Peyer's patch (tissue), 4 donors: ENCODE measurements at regions not wholly inside any gene's neighbourhood (a gene's known extent, or its start where the extent isn't known, plus 50 kb on each side); places are given as distances from the start of the nearest gene placed in this dataset.
A peak's percentile ranks its signal among the peaks of the same experiment; 100 is the strongest.
"Not testable (repeated sequence)": the region's sequence is repeated elsewhere in the genome, so short reads cannot be mapped to it uniquely, and the experiment has no call there.

Experiments
- DNase-seq, 3 donors: peaks; one replicate each; pipeline ENCODE4 v3.0.0-alpha.2; 2017 to 2019
- H3K27ac ChIP-seq, 4 donors: fragments of 200-600 bp; sonication (generic); one replicate each; pipeline ENCODE4 v1.5.1; 2016 to 2019
- H3K27me3 ChIP-seq, 2 donors: fragments of 200-600 bp; sonication (generic); one replicate each; pipeline ENCODE4 v1.5.1; 2019
- H3K36me3 ChIP-seq, 3 donors: fragments of 200-600 bp; sonication (generic); one replicate each; pipeline ENCODE4 v1.5.1; 2016 to 2019
- H3K4me1 ChIP-seq, 4 donors: fragments of 200-600 bp; sonication (generic); one replicate each; pipeline ENCODE4 v1.5.1; 2016 to 2019
- H3K4me3 ChIP-seq, 4 donors: fragments of 200-600 bp; sonication (generic); 1 replicate in 3 of 4; 2 replicates in 1 of 4; pipeline ENCODE4 v1.5.1; 2016 to 2019; ENCODE audit warnings: mild to moderate bottlenecking in 1 of 4
- H3K9me3 ChIP-seq, 4 donors: fragments of 200-600 bp; sonication (generic); one replicate each; pipeline ENCODE4 v1.5.1; 2016 to 2019; ENCODE audit warnings: mild to moderate bottlenecking in 1 of 4
- POLR2A ChIP-seq, 2 donors: fragments of 450-650 bp; IDR thresholded peaks; one replicate each; pipeline ENCODE4 v1.5.1; 2017; ENCODE audit warnings: antibody characterized with exemption in 2 of 2, mild to moderate bottlenecking in 2 of 2, moderate library complexity in 2 of 2
- TF ChIP-seq, protein P1 (sequence below), 6 experiments: fragments of 450-650 bp in 4 of 6; fragments of 200-600 bp in 2 of 6; sonication (generic) in 1 of 6; IDR thresholded peaks; one replicate each; pipeline ENCODE4 v1.5.1; 2017 to 2019; ENCODE audit warnings: antibody characterized with exemption in 6 of 6, mild to moderate bottlenecking in 3 of 6, moderate library complexity in 1 of 6

DNA sequence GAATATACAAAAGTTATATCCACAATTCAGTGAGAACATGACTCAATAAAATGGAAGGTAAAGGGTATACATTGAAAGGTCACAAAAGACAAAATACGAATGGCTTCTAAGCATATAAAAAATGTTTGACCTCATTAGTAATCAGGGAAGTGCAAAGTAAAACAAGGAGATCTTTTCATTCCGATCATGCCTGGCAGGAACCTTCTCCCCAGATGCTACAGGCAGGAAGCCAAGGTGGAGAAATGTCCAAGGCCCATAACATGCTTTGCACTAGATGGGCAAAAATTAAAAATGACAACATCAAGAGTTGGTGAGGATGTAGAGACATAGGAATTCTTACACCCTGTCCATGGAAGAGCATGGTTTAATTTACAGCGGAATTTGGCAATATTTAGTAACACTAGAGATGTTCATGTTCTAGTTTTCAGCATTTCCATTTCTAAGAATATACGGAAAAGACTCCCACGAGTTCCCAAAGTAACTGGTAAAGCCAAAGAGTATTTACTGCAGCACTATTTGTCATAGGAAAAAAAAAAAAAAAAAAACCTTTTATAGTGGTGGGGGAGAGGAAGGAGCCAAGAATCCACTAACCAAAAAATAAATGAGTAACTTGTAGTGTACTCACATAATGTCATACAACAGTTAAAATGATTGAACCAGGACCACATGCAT, 184.5 kb upstream of the KAZN start:
- no peak for DNase-seq
- H3K27ac ChIP-seq = no peak overlapping the region
- no peaks in the 10 kb centered on the region for H3K4me1 ChIP-seq
- H3K36me3 ChIP-seq = no peaks in the 10 kb centered on the region
- no peak overlapping the region for H3K4me3 ChIP-seq
- no peaks in the 10 kb centered on the region for H3K27me3 ChIP-seq
- TF ChIP-seq, protein P1, sequence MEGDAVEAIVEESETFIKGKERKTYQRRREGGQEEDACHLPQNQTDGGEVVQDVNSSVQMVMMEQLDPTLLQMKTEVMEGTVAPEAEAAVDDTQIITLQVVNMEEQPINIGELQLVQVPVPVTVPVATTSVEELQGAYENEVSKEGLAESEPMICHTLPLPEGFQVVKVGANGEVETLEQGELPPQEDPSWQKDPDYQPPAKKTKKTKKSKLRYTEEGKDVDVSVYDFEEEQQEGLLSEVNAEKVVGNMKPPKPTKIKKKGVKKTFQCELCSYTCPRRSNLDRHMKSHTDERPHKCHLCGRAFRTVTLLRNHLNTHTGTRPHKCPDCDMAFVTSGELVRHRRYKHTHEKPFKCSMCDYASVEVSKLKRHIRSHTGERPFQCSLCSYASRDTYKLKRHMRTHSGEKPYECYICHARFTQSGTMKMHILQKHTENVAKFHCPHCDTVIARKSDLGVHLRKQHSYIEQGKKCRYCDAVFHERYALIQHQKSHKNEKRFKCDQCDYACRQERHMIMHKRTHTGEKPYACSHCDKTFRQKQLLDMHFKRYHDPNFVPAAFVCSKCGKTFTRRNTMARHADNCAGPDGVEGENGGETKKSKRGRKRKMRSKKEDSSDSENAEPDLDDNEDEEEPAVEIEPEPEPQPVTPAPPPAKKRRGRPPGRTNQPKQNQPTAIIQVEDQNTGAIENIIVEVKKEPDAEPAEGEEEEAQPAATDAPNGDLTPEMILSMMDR (IDR thresholded peaks at IDR 0.05) = no peak
- no peak for TF ChIP-seq POLR2A (IDR thresholded peaks at IDR 0.05)
- no peaks in the 10 kb centered on the region for H3K9me3 ChIP-seq

DNA sequence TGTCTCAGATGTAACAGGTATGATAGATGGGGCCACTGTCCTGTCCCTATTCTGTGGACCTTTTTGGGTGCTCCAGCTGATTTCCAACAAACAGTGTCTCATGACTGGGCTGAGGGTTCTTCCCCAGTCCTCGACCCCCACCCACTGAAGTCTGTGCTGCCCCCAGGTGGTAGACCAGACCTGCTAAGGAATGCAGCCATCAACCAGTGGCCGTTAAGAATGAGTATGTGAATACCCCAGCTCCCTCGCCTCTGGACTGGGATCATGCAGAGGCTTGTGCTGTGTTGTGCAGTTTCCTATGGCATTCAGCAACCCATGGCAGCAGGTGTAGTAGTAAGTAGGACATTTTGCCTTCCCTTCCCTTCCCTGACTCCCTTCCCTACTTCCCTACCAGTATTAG, 183.1 kb upstream of the KAZN start:
- Histone ChIP-seq H3K27me3 (no peaks in the 10 kb centered on the region), H3K27ac (no peak overlapping the region), H3K4me3 (no peak overlapping the region), H3K36me3 (no peaks in the 10 kb centered on the region), H3K9me3 (no peaks in the 10 kb centered on the region), H3K4me1 (no peaks in the 10 kb centered on the region)
- no peak for TF ChIP-seq POLR2A (IDR thresholded peaks at IDR 0.05)
- TF ChIP-seq, protein P1 (IDR thresholded peaks at IDR 0.05) = peak in 1 of 6 experiments; percentile 4
- no peak for DNase-seq

DNA sequence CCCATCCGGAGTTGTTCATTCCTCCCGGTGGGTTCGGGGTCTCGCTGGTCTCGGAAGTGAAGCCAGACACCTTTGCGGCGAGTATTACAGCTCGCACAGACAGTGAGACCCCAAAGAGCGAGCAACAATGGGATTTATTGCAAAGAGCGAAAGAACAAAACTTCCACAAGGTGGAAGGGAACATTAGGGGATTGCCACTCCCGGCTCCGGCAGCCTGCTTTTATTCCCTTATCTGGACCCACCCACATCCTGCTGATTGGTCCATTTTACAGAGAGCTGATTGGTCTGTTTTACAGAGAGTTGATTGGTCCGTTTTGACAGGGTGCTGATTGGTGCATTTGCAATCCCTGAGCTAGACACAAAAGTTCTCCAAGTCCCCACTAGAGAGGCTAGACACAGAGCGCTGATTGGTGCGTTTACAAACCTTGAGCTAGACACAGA, 178.7 kb upstream of the KAZN start:
- not testable (repeated sequence) for H3K27me3 ChIP-seq, H3K36me3 ChIP-seq, DNase-seq, H3K27ac ChIP-seq, H3K4me1 ChIP-seq, H3K4me3 ChIP-seq, H3K9me3 ChIP-seq

DNA sequence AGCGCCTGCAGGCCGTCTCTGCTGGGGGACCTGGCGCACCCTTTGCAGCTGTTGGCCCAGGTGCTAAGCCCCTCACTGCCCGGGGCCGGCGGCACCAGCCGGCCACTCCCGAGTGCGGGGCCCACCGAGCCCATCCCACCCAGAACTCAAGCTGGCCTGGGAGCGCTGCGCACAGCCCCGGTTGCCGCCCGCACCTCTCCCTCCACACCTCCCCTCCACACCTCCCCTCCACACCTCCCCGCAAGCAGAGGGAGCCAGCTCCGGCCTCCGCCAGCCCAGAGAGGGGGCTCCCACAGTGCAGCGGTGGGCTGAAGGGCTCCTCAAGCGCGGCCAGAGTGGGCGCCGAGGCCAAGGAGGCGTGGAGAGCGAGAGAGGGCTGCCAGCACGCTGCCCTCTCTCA, 177.8 kb upstream of the KAZN start:
- Histone ChIP-seq H3K27ac (no peak overlapping the region), H3K36me3 (no peaks in the 10 kb centered on the region), H3K9me3 (no peaks in the 10 kb centered on the region), H3K4me3 (no peak overlapping the region), H3K4me1 (no peaks in the 10 kb centered on the region), H3K27me3 (no peaks in the 10 kb centered on the region)
- no peak for DNase-seq
- TF ChIP-seq POLR2A (IDR thresholded peaks at IDR 0.05) = no peak
- TF ChIP-seq, protein P1 (IDR thresholded peaks at IDR 0.05) = no peak

DNA sequence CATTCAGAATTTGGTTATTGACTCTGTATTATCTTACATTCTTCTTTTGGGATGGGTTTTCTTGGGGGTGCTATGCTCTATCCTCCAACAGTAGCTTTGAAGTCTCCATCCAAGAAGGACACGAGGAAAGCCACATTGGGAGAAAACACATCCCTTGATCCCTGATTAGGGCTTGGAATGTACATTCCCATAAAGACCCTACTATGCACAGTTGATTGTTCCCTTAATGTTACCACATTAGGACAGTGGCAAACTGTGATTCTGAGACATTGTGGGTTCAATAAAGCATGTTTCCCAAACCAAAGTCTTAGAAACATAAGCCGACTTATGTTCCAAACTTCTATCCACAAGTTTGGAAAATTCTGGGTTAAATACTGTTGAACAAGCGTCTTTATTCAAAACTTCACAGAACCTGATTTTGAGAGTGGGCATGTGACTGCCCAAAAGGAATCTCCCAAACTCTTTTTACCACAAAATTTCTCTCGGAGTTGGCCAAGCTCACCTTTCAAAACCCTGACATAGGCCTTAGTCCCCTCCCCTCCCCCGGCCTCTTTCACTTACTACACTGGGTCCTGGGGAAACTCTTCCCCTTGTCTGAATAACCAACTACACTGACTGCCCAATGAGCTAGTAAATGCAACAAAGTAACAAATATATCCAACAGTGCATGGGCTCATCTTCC, 177.0 kb upstream of the KAZN start:
- Histone ChIP-seq H3K9me3 (no peaks in the 10 kb centered on the region), H3K27me3 (no peaks in the 10 kb centered on the region), H3K27ac (no peak overlapping the region), H3K4me1 (no peaks in the 10 kb centered on the region), H3K36me3 (no peaks in the 10 kb centered on the region), H3K4me3 (no peak overlapping the region)
- no peak for DNase-seq
- TF ChIP-seq, protein P1 (IDR thresholded peaks at IDR 0.05) = no peak
- TF ChIP-seq POLR2A (IDR thresholded peaks at IDR 0.05) = no peak

DNA sequence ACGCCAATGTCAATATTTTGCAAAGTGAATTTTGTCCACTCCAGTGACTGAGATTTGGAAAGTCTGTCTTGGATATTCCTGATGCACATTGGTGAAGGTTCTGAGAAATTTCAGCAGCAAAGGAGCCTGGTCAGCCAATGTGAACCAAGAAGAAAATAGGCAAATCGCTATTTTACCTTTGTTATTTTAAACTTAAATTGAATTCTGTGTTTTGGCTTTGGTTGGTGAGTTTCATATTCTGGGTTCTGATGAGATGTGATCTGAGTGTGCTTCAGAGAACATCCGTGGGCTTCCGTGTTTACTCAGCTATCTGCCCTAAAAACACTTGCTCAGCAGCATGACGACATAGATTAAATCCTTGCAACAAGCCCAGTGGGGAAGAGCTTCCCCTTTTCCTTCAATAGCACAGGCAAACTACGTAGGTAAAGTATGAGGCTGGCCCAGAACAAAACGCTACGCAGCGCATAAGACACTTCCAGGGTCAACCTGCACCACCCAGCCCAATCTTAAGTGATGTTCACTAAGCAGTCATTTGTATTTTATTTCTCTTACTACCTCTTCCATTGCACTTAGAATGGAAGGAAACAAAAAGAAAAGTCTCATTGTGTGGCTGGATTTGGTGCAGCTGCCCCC, 176.4 kb upstream of the KAZN start:
- H3K4me1 ChIP-seq = no peaks in the 10 kb centered on the region
- no peaks in the 10 kb centered on the region for H3K27me3 ChIP-seq
- H3K4me3 ChIP-seq = no peak overlapping the region
- no peak for DNase-seq
- H3K36me3 ChIP-seq = no peaks in the 10 kb centered on the region
- TF ChIP-seq POLR2A (IDR thresholded peaks at IDR 0.05) = no peak
- TF ChIP-seq, protein P1 (IDR thresholded peaks at IDR 0.05) = no peak
- H3K9me3 ChIP-seq = no peaks in the 10 kb centered on the region
- no peak overlapping the region for H3K27ac ChIP-seq
